IMR-90 (cell line): ENCODE measurements at regions not wholly inside any gene's neighbourhood (a gene's known extent, or its start where the extent isn't known, plus 50 kb on each side); places are given as distances from the start of the nearest gene placed in this dataset.

ENCODE experiments used
- ATAC-seq: fragments of 200-7000 bp; cut with Tn5 transposase; 2 replicates; pipeline ENCODE4 v1.9.1; 2020; ENCODE audit warnings: low read depth, mild to moderate bottlenecking, moderate library complexity
- BruUV-seq: library from RNA; stranded (reverse); fragments of 400-500 nt; replicated peaks from 2 replicates; lab custom pipeline; 2021; lab: Mats Ljungman, UMichigan
- CTCF ChIA-PET: fragments of 300-600 bp; formaldehyde crosslinking; extraction: SDS; loops from one replicate; lab custom pipeline; 2021; ENCODE audit warnings: antibody characterized with exemption; lab: Yijun Ruan, JAX
- POLR2A ChIA-PET: fragments of 300-600 bp; sonication (Branson Sonifier 250); formaldehyde crosslinking; loops from one replicate; lab custom pipeline; 2022; ENCODE audit warnings: antibody characterized with exemption; ENCODE audit not compliant: unreplicated experiment; lab: Charles Lee
- DNase-seq: peaks from one replicate; pipeline ENCODE4 v3.0.0; 2013
- H2AFZ ChIP-seq: replicated peaks from 2 replicates; pipeline ENCODE3; 2013; ENCODE audit warnings: low read length, mild to moderate bottlenecking; ENCODE audit not compliant: poor library complexity
- H2AK5ac ChIP-seq: 2 replicates; pipeline ENCODE4 v1.6.1; 2013; ENCODE audit warnings: low read depth, low read length, inconsistent platforms
- H2AK9ac ChIP-seq: replicated peaks from 2 replicates; pipeline ENCODE3; 2013; ENCODE audit warnings: mild to moderate bottlenecking, low read depth, low read length, moderate library complexity; ENCODE audit not compliant: poor library complexity
- H2BK120ac ChIP-seq: 2 replicates; pipeline ENCODE4 v1.6.1; 2013; ENCODE audit warnings: low read depth, low read length, inconsistent platforms
- H2BK15ac ChIP-seq: 3 replicates; pipeline ENCODE4 v1.6.1; 2013; ENCODE audit warnings: low read depth, low read length, inconsistent platforms
- H2BK20ac ChIP-seq: 2 replicates; pipeline ENCODE4 v1.6.1; 2013; ENCODE audit warnings: low read depth, mild to moderate bottlenecking, inconsistent platforms, low read length, moderate library complexity
- H2BK5ac ChIP-seq: 2 replicates; pipeline ENCODE4 v1.6.1; 2013; ENCODE audit warnings: mild to moderate bottlenecking, low read depth, low read length, inconsistent platforms; ENCODE audit not compliant: poor library complexity, severe bottlenecking
- H3K14ac ChIP-seq: replicated peaks from 2 replicates; pipeline ENCODE4 v1.6.1; 2013; ENCODE audit warnings: low read depth, low read length, inconsistent platforms
- H3K18ac ChIP-seq: 2 replicates; pipeline ENCODE4 v1.6.1; 2013; ENCODE audit warnings: low read depth, low read length, control low read depth
- H3K23ac ChIP-seq: 2 replicates; pipeline ENCODE4 v1.6.1; 2013; ENCODE audit warnings: low read depth, low read length, inconsistent platforms
- H3K27ac ChIP-seq: 2 replicates; pipeline ENCODE4 v1.5.1; 2013; ENCODE audit warnings: mild to moderate bottlenecking, control low read depth, low read length; ENCODE audit not compliant: insufficient read depth
- H3K27me3 ChIP-seq: 2 replicates; pipeline ENCODE4 v1.6.1; 2013; ENCODE audit warnings: low read length; ENCODE audit not compliant: control insufficient read depth, insufficient read depth
- H3K36me3 ChIP-seq: 2 replicates; pipeline ENCODE4 v1.6.1; 2013; ENCODE audit warnings: low read length, mixed read lengths; ENCODE audit not compliant: control insufficient read depth, insufficient read depth
- H3K4ac ChIP-seq: 2 replicates; pipeline ENCODE4 v1.6.1; 2013; ENCODE audit warnings: low read depth, low read length, inconsistent platforms
- H3K4me1 ChIP-seq: 2 replicates; pipeline ENCODE4 v1.6.1; 2013; ENCODE audit warnings: low read length, mixed read lengths; ENCODE audit not compliant: control insufficient read depth, insufficient read depth
- H3K4me2 ChIP-seq: 2 replicates; pipeline ENCODE4 v1.6.1; 2013; ENCODE audit warnings: low read depth, mild to moderate bottlenecking, control low read depth, low read length, moderate library complexity
- H3K4me3 ChIP-seq: 2 replicates; pipeline ENCODE4 v1.5.1; 2013; ENCODE audit warnings: low read depth, mild to moderate bottlenecking, control low read depth, low read length, moderate library complexity; ENCODE audit not compliant: insufficient read depth
- H3K56ac ChIP-seq: 2 replicates; pipeline ENCODE4 v1.6.1; 2013; ENCODE audit warnings: low read length, inconsistent platforms; ENCODE audit not compliant: insufficient read depth; ENCODE audit errors: extremely low read depth
- H3K79me1 ChIP-seq, 2 experiments: 2 replicates each; pipeline ENCODE4 v1.6.1; 2013; ENCODE audit warnings: low read length in 2 of 2, inconsistent platforms in 1 of 2, low read depth in 1 of 2
- H3K9ac ChIP-seq: 2 replicates; pipeline ENCODE4 v1.6.1; 2013; ENCODE audit warnings: low read depth, low read length, control low read depth
- H3K9me1 ChIP-seq: 2 replicates; pipeline ENCODE4 v1.6.1; 2013; ENCODE audit warnings: low read length, inconsistent platforms; ENCODE audit not compliant: insufficient read depth
- H3K9me3 ChIP-seq: 2 replicates; pipeline ENCODE4 v1.6.1; 2013; ENCODE audit warnings: low read length; ENCODE audit not compliant: control insufficient read depth, insufficient read depth
- H4K20me1 ChIP-seq: 2 replicates; pipeline ENCODE4 v1.6.1; 2013; ENCODE audit warnings: low read length, inconsistent platforms; ENCODE audit not compliant: insufficient read depth
- H4K5ac ChIP-seq: 2 replicates; pipeline ENCODE4 v1.6.1; 2013; ENCODE audit warnings: mild to moderate bottlenecking, low read depth, low read length, control low read depth
- H4K8ac ChIP-seq, 2 experiments: 2 replicates each; pipeline ENCODE4 v1.6.1; 2013; ENCODE audit warnings: low read depth in 2 of 2, low read length in 2 of 2, control low read depth in 1 of 2, inconsistent platforms in 1 of 2
- H4K91ac ChIP-seq: 2 replicates; pipeline ENCODE4 v1.6.1; 2013; ENCODE audit warnings: low read depth, low read length, inconsistent platforms; ENCODE audit not compliant: insufficient read depth
- CEBPB ChIP-seq: IDR thresholded peaks from 2 replicates; pipeline ENCODE4 v1.6.1; 2012; ENCODE audit warnings: low read depth, low read length, improper control_type of control experiment
- CTCF ChIP-seq: conservative IDR thresholded peaks from 2 replicates; pipeline ENCODE4 v1.5.1; 2012; ENCODE audit warnings: mild to moderate bottlenecking, low read depth, low read length, improper control_type of control experiment
- ELK1 ChIP-seq: fragments of 150-350 bp; IDR thresholded peaks from 2 replicates; pipeline ENCODE4 v1.6.1; 2016; ENCODE audit warnings: low read depth, mild to moderate bottlenecking, low read length, moderate library complexity, borderline replicate concordance
- FOS ChIP-seq: fragments of 150-350 bp; IDR thresholded peaks from 2 replicates; pipeline ENCODE4 v1.6.1; 2016; ENCODE audit warnings: low read depth, low read length
- MAZ ChIP-seq: IDR thresholded peaks from 2 replicates; pipeline ENCODE4 v1.6.1; 2012; ENCODE audit warnings: low read depth, mild to moderate bottlenecking, low read length, improper control_type of control experiment, moderate library complexity, borderline replicate concordance
- MXI1 ChIP-seq: IDR thresholded peaks from 2 replicates; pipeline ENCODE4 v1.6.1; 2012; ENCODE audit warnings: low read depth, mild to moderate bottlenecking, low read length, moderate library complexity, borderline replicate concordance
- POLR2A ChIP-seq: IDR thresholded peaks from 2 replicates; pipeline ENCODE4 v1.6.1; 2012; ENCODE audit warnings: mild to moderate bottlenecking, low read depth, low read length
- RCOR1 ChIP-seq: IDR thresholded peaks from 2 replicates; pipeline ENCODE4 v1.6.1; 2012; ENCODE audit warnings: mild to moderate bottlenecking, low read length, improper control_type of control experiment; ENCODE audit not compliant: insufficient replicate concordance
- SMC3 ChIP-seq: fragments of 150-350 bp; IDR thresholded peaks from 2 replicates; pipeline ENCODE4 v1.6.1; 2016; ENCODE audit warnings: low read depth, mild to moderate bottlenecking, antibody characterized with exemption, low read length, moderate library complexity
- WGBS, 2 experiments: methylation state at CpG; one replicate each; pipeline versions ENCODE4 v1.1.5 to v1.1.7; 2013; ENCODE audit warnings: missing lambda C conversion rate in 2 of 2; ENCODE audit not compliant: insufficient read length in 1 of 2; ENCODE audit errors: extremely low coverage in 2 of 2; 5-methylcytosine and 5-hydroxymethylcytosine counted together
- dilution Hi-C: fragments of 300-500 bp; cut with HindIII; formaldehyde crosslinking; loops from one replicate; pipeline ENCODE4 v1.14.3; 2018; ENCODE audit warnings: low sequenced_read_pairs; ENCODE audit not compliant: unreplicated experiment
- in situ Hi-C: fragments of 300-500 bp; cut with MboI; formaldehyde crosslinking; loops from 3 replicates; pipeline ENCODE4 v1.14.3; 2019; ENCODE audit warnings: low sequenced_read_pairs, inconsistent platforms, mixed read lengths
- intact Hi-C: fragments of 100-400 bp; cut with micrococcal nuclease; formaldehyde crosslinking; loops from 2 replicates; pipeline ENCODE4 v1.10.0; 2022

GRCh38 chr1:219333626-219334025 is 159.9 kb downstream of the LYPLAL1 start:
- intact Hi-C loops = no loop called here
- H3K56ac ChIP-seq = no peak overlapping the region
- H4K8ac ChIP-seq = no peak overlapping the region
- no peak overlapping the region for H3K27ac ChIP-seq
- DNase-seq (no peak), ATAC-seq (no peak)
- no peak overlapping the region for H3K18ac ChIP-seq
- no peak overlapping the region for H2BK5ac ChIP-seq
- in situ Hi-C loops = no loop called here
- H3K9me1 ChIP-seq = no peaks in the 10 kb centered on the region
- H3K79me1 ChIP-seq = no peaks in the 10 kb centered on the region
- no peak overlapping the region for H2AK9ac ChIP-seq
- WGBS, 2 experiments = no CpG with 5 or more reads among the region's 1 CpG
- no peak overlapping the region for H4K91ac ChIP-seq
- H2BK15ac ChIP-seq = no peak overlapping the region
- no peak overlapping the region for H3K4me2 ChIP-seq
- H3K4ac ChIP-seq = no peak overlapping the region
- no peak overlapping the region for H2AFZ ChIP-seq
- H2AK5ac ChIP-seq = no peak overlapping the region
- H4K20me1 ChIP-seq = no peaks in the 10 kb centered on the region
- no peaks in the 10 kb centered on the region for H3K4me1 ChIP-seq
- H3K14ac ChIP-seq = no peak overlapping the region
- H3K23ac ChIP-seq = no peak overlapping the region
- H3K4me3 ChIP-seq = no peak overlapping the region
- no peak for TF ChIP-seq RCOR1
- TF ChIP-seq POLR2A = no peak
- no peak for TF ChIP-seq FOS
- TF ChIP-seq CTCF = no peak
- no peak for TF ChIP-seq MXI1
- no peak for TF ChIP-seq ELK1
- no peak for TF ChIP-seq MAZ
- TF ChIP-seq CEBPB = no peak
- TF ChIP-seq SMC3 = no peak
- dilution Hi-C loops = no loop called here
- no TSS peak for BruUV-seq
- H3K36me3 ChIP-seq = no peaks in the 10 kb centered on the region
- H4K5ac ChIP-seq = no peak overlapping the region
- H2BK20ac ChIP-seq = no peak overlapping the region
- no peaks in the 10 kb centered on the region for H3K27me3 ChIP-seq
- H2BK120ac ChIP-seq = no peak overlapping the region
- CTCF ChIA-PET = no interaction called here
- no peaks in the 10 kb centered on the region for H3K9me3 ChIP-seq
- no peak overlapping the region for H3K9ac ChIP-seq
- POLR2A ChIA-PET = no interaction called here
